B cell (primary cell): ENCODE measurements at regions not wholly inside any gene's neighbourhood (a gene's known extent, or its start where the extent isn't known, plus 50 kb on each side); places are given as distances from the start of the nearest gene placed in this dataset.

Experiments used
- ATAC-seq: fragments of 200-7000 bp; cut with Tn5 transposase; one replicate; pipeline ENCODE4 v1.10.0; 2021; ENCODE audit warnings: low read depth, mild to moderate bottlenecking, moderate number of reproducible peaks, moderate library complexity
- CTCF ChIA-PET: fragments of 350-600 bp; sonication (Branson Sonifier 250); formaldehyde crosslinking; loops from one replicate; lab custom pipeline; 2021; ENCODE audit warnings: antibody characterized with exemption, inconsistent platforms; lab: Charles Lee
- POLR2A ChIA-PET: fragments of 350-600 bp; sonication (Branson Sonifier 250); formaldehyde crosslinking; loops from one replicate; lab custom pipeline; 2021; ENCODE audit warnings: antibody characterized with exemption; lab: Charles Lee
- DNase-seq: peaks from one replicate; pipeline ENCODE4 v3.0.0; 2013
- H2AFZ ChIP-seq: 2 replicates; pipeline ENCODE4 v1.6.1; 2012; ENCODE audit warnings: mild to moderate bottlenecking, low read depth, low read length; ENCODE audit not compliant: insufficient read depth, poor library complexity, severe bottlenecking
- H3K27ac ChIP-seq, 2 donors: 1 replicate in 1 of 2; 2 replicates in 1 of 2; pipeline ENCODE4 v1.5.1; 2012 to 2013; ENCODE audit warnings: low read length in 2 of 2, mild to moderate bottlenecking in 2 of 2, moderate library complexity in 1 of 2
- H3K27me3 ChIP-seq, 4 experiments: fragments of 200-600 bp in 1 of 4; sonication (generic) in 1 of 4; replicated peaks in 1 of 4; 1 replicate in 2 of 4; 2 replicates in 2 of 4; pipeline versions ENCODE4 v1.6.1 to v1.7.0; 2013 to 2016; ENCODE audit warnings: low read length in 3 of 4, mild to moderate bottlenecking in 2 of 4, mixed read lengths in 1 of 4, moderate library complexity in 1 of 4; ENCODE audit not compliant: insufficient read depth in 4 of 4, control insufficient read depth in 3 of 4; ENCODE audit errors: control extremely low read depth in 1 of 4
- H3K36me3 ChIP-seq, 2 experiments: replicated peaks in 1 of 2; 1 replicate in 1 of 2; 2 replicates in 1 of 2; pipeline versions ENCODE4 v1.6.1 to v1.7.1; 2013; ENCODE audit warnings: low read length in 1 of 2; ENCODE audit not compliant: insufficient read depth in 2 of 2, control insufficient read depth in 1 of 2; ENCODE audit errors: control extremely low read depth in 1 of 2, extremely low read depth in 1 of 2
- H3K4me1 ChIP-seq, 2 donors: fragments of 200-600 bp in 1 of 2; sonication (generic) in 1 of 2; 1 replicate in 1 of 2; 2 replicates in 1 of 2; pipeline versions ENCODE4 v1.5.1 to v1.6.1; 2013 to 2017; ENCODE audit warnings: low read length in 2 of 2; ENCODE audit not compliant: control insufficient read depth in 2 of 2, insufficient read depth in 2 of 2
- H3K4me2 ChIP-seq: replicated peaks from 2 replicates; pipeline ENCODE3; 2012; ENCODE audit warnings: mild to moderate bottlenecking, low read depth, low read length; ENCODE audit not compliant: poor library complexity, severe bottlenecking
- H3K4me3 ChIP-seq, 5 experiments: fragments of 200-600 bp in 1 of 5; sonication (generic) in 1 of 5; 1 replicate in 3 of 5; 2 replicates in 2 of 5; pipeline versions ENCODE4 v1.5.1 to v1.7.0; 2011 to 2016; ENCODE audit warnings: low read length in 4 of 5, mild to moderate bottlenecking in 4 of 5, low read depth in 2 of 5, control low read depth in 1 of 5, moderate library complexity in 1 of 5; ENCODE audit not compliant: insufficient read depth in 1 of 5; ENCODE audit errors: control extremely low read depth in 1 of 5, extremely low read depth in 1 of 5
- H3K79me2 ChIP-seq: fragments of 200-600 bp; sonication (generic); one replicate; pipeline ENCODE4 v1.6.0; 2016; ENCODE audit warnings: low read length; ENCODE audit not compliant: control insufficient read depth, insufficient read depth
- H3K9ac ChIP-seq: fragments of 200-600 bp; sonication (generic); 2 replicates; pipeline ENCODE4 v1.6.1; 2017; ENCODE audit warnings: mild to moderate bottlenecking, low read length, moderate library complexity
- H3K9me3 ChIP-seq, 3 donors: one replicate each; pipeline versions ENCODE4 v1.6.1 to v1.7.1; 2013; ENCODE audit warnings: low read length in 2 of 3; ENCODE audit not compliant: control insufficient read depth in 2 of 3, insufficient read depth in 1 of 3; ENCODE audit errors: control extremely low read depth in 1 of 3
- H4K20me1 ChIP-seq: 2 replicates; pipeline ENCODE4 v1.6.0; 2012; ENCODE audit warnings: mild to moderate bottlenecking, low read length; ENCODE audit not compliant: insufficient read depth, control insufficient read depth, poor library complexity, severe bottlenecking
- H3K27ac Mint-ChIP-seq: one replicate; pipeline ENCODE4 v1.8.0; 2021; ENCODE audit warnings: mixed read lengths
- H3K27me3 Mint-ChIP-seq: one replicate; pipeline ENCODE4 v1.8.0; 2021; ENCODE audit warnings: mixed read lengths
- H3K4me1 Mint-ChIP-seq: one replicate; pipeline ENCODE4 v1.8.0; 2021; ENCODE audit warnings: mixed read lengths
- H3K4me3 Mint-ChIP-seq: one replicate; pipeline ENCODE4 v1.8.0; 2021; ENCODE audit warnings: mixed read lengths
- H3K9me3 Mint-ChIP-seq: one replicate; pipeline ENCODE4 v1.8.0; 2022; ENCODE audit warnings: mixed read lengths; ENCODE audit not compliant: insufficient read depth
- EZH2 ChIP-seq: IDR thresholded peaks from 2 replicates; pipeline ENCODE4 v1.6.1; 2012; ENCODE audit warnings: borderline replicate concordance, low read depth, mild to moderate bottlenecking, moderate library complexity, low read length; ENCODE audit not compliant: insufficient read depth, poor library complexity, severe bottlenecking
- WGBS: methylation state at CpG from one replicate; pipeline ENCODE4 v1.1.5; 2013; ENCODE audit warnings: missing lambda C conversion rate; ENCODE audit not compliant: insufficient coverage; 5-methylcytosine and 5-hydroxymethylcytosine counted together
- intact Hi-C: fragments of 100-400 bp; cut with micrococcal nuclease; formaldehyde crosslinking; loops from one replicate; pipeline ENCODE4 v1.10.0; 2022
- TF ChIP-seq, protein P1 (sequence below): fragments of 200-600 bp; IDR thresholded peaks from one replicate; pipeline ENCODE4 v1.8.0; 2022; ENCODE audit warnings: antibody characterized with exemption, mild to moderate bottlenecking

GRCh38 chr11:92342886-92343285, 118.3 kb downstream of the FAT3 start:
- H3K4me2 ChIP-seq, result no peak overlapping the region
- no peaks in the 10 kb centered on the region for H3K4me1 ChIP-seq
- WGBS, result no CpG with 5 or more reads among the region's 3 CpGs
- no peak overlapping the region for H3K4me3 Mint-ChIP-seq
- POLR2A ChIA-PET, result no interaction called here
- no peaks in the 10 kb centered on the region for H3K4me1 Mint-ChIP-seq
- H3K79me2 ChIP-seq, result no peaks in the 10 kb centered on the region
- no peaks in the 10 kb centered on the region for H3K27me3 ChIP-seq
- TF ChIP-seq, protein P1, sequence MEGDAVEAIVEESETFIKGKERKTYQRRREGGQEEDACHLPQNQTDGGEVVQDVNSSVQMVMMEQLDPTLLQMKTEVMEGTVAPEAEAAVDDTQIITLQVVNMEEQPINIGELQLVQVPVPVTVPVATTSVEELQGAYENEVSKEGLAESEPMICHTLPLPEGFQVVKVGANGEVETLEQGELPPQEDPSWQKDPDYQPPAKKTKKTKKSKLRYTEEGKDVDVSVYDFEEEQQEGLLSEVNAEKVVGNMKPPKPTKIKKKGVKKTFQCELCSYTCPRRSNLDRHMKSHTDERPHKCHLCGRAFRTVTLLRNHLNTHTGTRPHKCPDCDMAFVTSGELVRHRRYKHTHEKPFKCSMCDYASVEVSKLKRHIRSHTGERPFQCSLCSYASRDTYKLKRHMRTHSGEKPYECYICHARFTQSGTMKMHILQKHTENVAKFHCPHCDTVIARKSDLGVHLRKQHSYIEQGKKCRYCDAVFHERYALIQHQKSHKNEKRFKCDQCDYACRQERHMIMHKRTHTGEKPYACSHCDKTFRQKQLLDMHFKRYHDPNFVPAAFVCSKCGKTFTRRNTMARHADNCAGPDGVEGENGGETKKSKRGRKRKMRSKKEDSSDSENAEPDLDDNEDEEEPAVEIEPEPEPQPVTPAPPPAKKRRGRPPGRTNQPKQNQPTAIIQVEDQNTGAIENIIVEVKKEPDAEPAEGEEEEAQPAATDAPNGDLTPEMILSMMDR, result no peak
- TF ChIP-seq EZH2, result no peak
- no peak overlapping the region for H2AFZ ChIP-seq
- ATAC-seq (no peak), DNase-seq (no peak)
- intact Hi-C loops, result no loop called here
- H4K20me1 ChIP-seq, result no peaks in the 10 kb centered on the region
- no peak overlapping the region for H3K9ac ChIP-seq
- CTCF ChIA-PET, result no interaction called here
- H3K9me3 ChIP-seq, result no peaks in the 10 kb centered on the region
- H3K36me3 ChIP-seq, result no peaks in the 10 kb centered on the region
- no peak overlapping the region for H3K27ac Mint-ChIP-seq
- H3K27me3 Mint-ChIP-seq, result no peaks in the 10 kb centered on the region
- peaks cover 2% of the 10 kb centered on the region for H3K9me3 Mint-ChIP-seq
- H3K27ac ChIP-seq, result no peak overlapping the region
- H3K4me3 ChIP-seq, result no peak overlapping the region

- no peak overlapping the region for H3K4me3 Mint-ChIP-seq
- H3K79me2 ChIP-seq, result no peaks in the 10 kb centered on the region
- no peaks in the 10 kb centered on the region for H3K9me3 ChIP-seq
- no peak overlapping the region for H3K27ac Mint-ChIP-seq
- ChIA-PET CTCF (no interaction called here), POLR2A (no interaction called here)
- DNase-seq (no peak), ATAC-seq (no peak)
- H3K27me3 Mint-ChIP-seq, result no peaks in the 10 kb centered on the region
- H3K9me3 Mint-ChIP-seq, result peaks cover 2% of the 10 kb centered on the region
- no peak for TF ChIP-seq EZH2
- TF ChIP-seq, protein P1, result no peak
- H3K27ac ChIP-seq, result no peak overlapping the region
- H2AFZ ChIP-seq, result no peak overlapping the region
- H3K4me1 Mint-ChIP-seq, result no peaks in the 10 kb centered on the region
- no peaks in the 10 kb centered on the region for H3K36me3 ChIP-seq
- H3K4me3 ChIP-seq, result no peak overlapping the region
- WGBS, result 88% methylated on average over 2 of the region's 4 CpGs
- no peak overlapping the region for H3K9ac ChIP-seq
- intact Hi-C loops, result no loop called here
- no peaks in the 10 kb centered on the region for H3K27me3 ChIP-seq
- no peak overlapping the region for H3K4me2 ChIP-seq
- H4K20me1 ChIP-seq, result no peaks in the 10 kb centered on the region
- no peaks in the 10 kb centered on the region for H3K4me1 ChIP-seq
Measured at GRCh38 chr11:92346220-92346619, 121.6 kb downstream of the FAT3 start.
